ENCODE measurements at regions not wholly inside any gene's neighbourhood (a gene's known extent, or its start where the extent isn't known, plus 50 kb on each side); places are given as distances from the start of the nearest gene placed in this dataset.

- no peak overlapping the region for H4K5ac ChIP-seq (ENCODE audit: low read depth, low read length)
- no peaks in the 10 kb centered on the region for H3K36me3 ChIP-seq (ENCODE audit: control insufficient read depth, insufficient read depth, low read length)
- ChIA-PET POLR2A (ENCODE audit: unreplicated experiment) (no interaction called here), CTCF (no interaction called here)
- peaks cover 7% of the 10 kb centered on the region; the same call in 1 of the 2 replicates for H3K9me3 ChIP-seq (ENCODE audit: control insufficient read depth, insufficient read depth, low read length)
- no peak overlapping the region for H4K8ac ChIP-seq (ENCODE audit: low read depth in 2 of 2, low read length in 2 of 2)
- no peak overlapping the region for H4K91ac ChIP-seq (ENCODE audit: insufficient read depth, low read depth, low read length)
- DNase-seq (no peak), ATAC-seq (ENCODE audit: low read depth) (no peak)
- no peak overlapping the region for H2BK5ac ChIP-seq (ENCODE audit: low read depth, low read length, poor library complexity, severe bottlenecking)
- intact Hi-C loops (cut with micrococcal nuclease), result no loop called here
- H3K23ac ChIP-seq (ENCODE audit: low read depth, low read length), result no peak overlapping the region
- dilution Hi-C loops (cut with HindIII; ENCODE audit: low sequenced_read_pairs, unreplicated experiment), result no loop called here
- no peak overlapping the region for H3K9ac ChIP-seq (ENCODE audit: low read depth, low read length)
- no peak overlapping the region for H2BK120ac ChIP-seq (ENCODE audit: low read depth, low read length)
- H4K20me1 ChIP-seq (ENCODE audit: insufficient read depth, low read length), result no peaks in the 10 kb centered on the region
- no peak overlapping the region for H3K56ac ChIP-seq (ENCODE audit: extremely low read depth, insufficient read depth, low read length)
- no peaks in the 10 kb centered on the region for H3K27me3 ChIP-seq (ENCODE audit: control insufficient read depth, insufficient read depth, low read length)
- no peaks in the 10 kb centered on the region for H3K9me1 ChIP-seq (ENCODE audit: insufficient read depth, low read length)
- H2BK15ac ChIP-seq (ENCODE audit: low read depth, low read length), result no peak overlapping the region
- H2AFZ ChIP-seq (replicated peaks; ENCODE audit: low read length, poor library complexity), result no peak overlapping the region
- no peaks in the 10 kb centered on the region for H3K79me1 ChIP-seq (ENCODE audit: low read depth in 1 of 2, low read length in 2 of 2)
- H3K4ac ChIP-seq (ENCODE audit: low read depth, low read length), result no peak overlapping the region
- BruUV-seq (replicated peaks), result no TSS peak
- H2AK9ac ChIP-seq (replicated peaks; ENCODE audit: low read depth, low read length, poor library complexity), result no peak overlapping the region
- H2BK20ac ChIP-seq (ENCODE audit: low read depth, low read length), result no peak overlapping the region
- no peaks in the 10 kb centered on the region for H3K4me1 ChIP-seq (ENCODE audit: control insufficient read depth, insufficient read depth, low read length)
- H2AK5ac ChIP-seq (ENCODE audit: low read depth, low read length), result no peak overlapping the region
- H3K27ac ChIP-seq (ENCODE audit: insufficient read depth, low read length), result no peak overlapping the region
- H3K4me3 ChIP-seq (ENCODE audit: insufficient read depth, low read depth, low read length), result no peak overlapping the region
- no peak overlapping the region for H3K4me2 ChIP-seq (ENCODE audit: low read depth, low read length)
- TF ChIP-seq RFX5 (IDR thresholded peaks at IDR 0.05; ENCODE audit: low read depth, low read length), result no peak
- no peak for TF ChIP-seq SMC3 (IDR thresholded peaks at IDR 0.05; ENCODE audit: low read depth, low read length)
- no peak for TF ChIP-seq BHLHE40 (IDR thresholded peaks at IDR 0.05; ENCODE audit: low read depth, low read length)
- no peak for TF ChIP-seq ELK1 (IDR thresholded peaks at IDR 0.05; ENCODE audit: borderline replicate concordance, low read depth, low read length)
- TF ChIP-seq RCOR1 (IDR thresholded peaks at IDR 0.05; ENCODE audit: insufficient replicate concordance, low read length), result no peak
- TF ChIP-seq FOS (IDR thresholded peaks at IDR 0.05; ENCODE audit: low read depth, low read length), result no peak
- H3K18ac ChIP-seq (ENCODE audit: low read depth, low read length), result no peak overlapping the region
- WGBS, 2 experiments (ENCODE audit: extremely low coverage in 2 of 2, insufficient read length in 1 of 2), result no CpG with 5 or more reads among the region's 1 CpG
- no peak overlapping the region for H3K14ac ChIP-seq (replicated peaks; ENCODE audit: low read depth, low read length)
- in situ Hi-C loops (cut with MboI; ENCODE audit: low sequenced_read_pairs), result no loop called here
Measured at GRCh38 chr1:177891809-177892208, 78.0 kb downstream of the SEC16B start.
